ENCODE measurements at regions not wholly inside any gene's neighbourhood (a gene's known extent, or its start where the extent isn't known, plus 50 kb on each side); places are given as distances from the start of the nearest gene placed in this dataset.

GRCh38 chr5:1744393-1745122, 55.1 kb downstream of the MRPL36 start:
- no peak overlapping the region for H3K4me3 ChIP-seq (ENCODE audit: low read depth, low read length)
- in situ Hi-C loops (cut with HindIII; ENCODE audit: low sequenced_read_pairs), result no loop called here
- DNase-seq (ENCODE audit: low read depth, low spot score), result no peak
- TF ChIP-seq, protein P1, sequence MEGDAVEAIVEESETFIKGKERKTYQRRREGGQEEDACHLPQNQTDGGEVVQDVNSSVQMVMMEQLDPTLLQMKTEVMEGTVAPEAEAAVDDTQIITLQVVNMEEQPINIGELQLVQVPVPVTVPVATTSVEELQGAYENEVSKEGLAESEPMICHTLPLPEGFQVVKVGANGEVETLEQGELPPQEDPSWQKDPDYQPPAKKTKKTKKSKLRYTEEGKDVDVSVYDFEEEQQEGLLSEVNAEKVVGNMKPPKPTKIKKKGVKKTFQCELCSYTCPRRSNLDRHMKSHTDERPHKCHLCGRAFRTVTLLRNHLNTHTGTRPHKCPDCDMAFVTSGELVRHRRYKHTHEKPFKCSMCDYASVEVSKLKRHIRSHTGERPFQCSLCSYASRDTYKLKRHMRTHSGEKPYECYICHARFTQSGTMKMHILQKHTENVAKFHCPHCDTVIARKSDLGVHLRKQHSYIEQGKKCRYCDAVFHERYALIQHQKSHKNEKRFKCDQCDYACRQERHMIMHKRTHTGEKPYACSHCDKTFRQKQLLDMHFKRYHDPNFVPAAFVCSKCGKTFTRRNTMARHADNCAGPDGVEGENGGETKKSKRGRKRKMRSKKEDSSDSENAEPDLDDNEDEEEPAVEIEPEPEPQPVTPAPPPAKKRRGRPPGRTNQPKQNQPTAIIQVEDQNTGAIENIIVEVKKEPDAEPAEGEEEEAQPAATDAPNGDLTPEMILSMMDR (IDR thresholded peaks at IDR 0.05; ENCODE audit: low read depth, low read length), result no peak

- no peak for DNase-seq (ENCODE audit: low read depth, low spot score)
These were observed 55.9 kb downstream of the MRPL36 start for GRCh38 chr5:1743769-1744085.

DNA sequence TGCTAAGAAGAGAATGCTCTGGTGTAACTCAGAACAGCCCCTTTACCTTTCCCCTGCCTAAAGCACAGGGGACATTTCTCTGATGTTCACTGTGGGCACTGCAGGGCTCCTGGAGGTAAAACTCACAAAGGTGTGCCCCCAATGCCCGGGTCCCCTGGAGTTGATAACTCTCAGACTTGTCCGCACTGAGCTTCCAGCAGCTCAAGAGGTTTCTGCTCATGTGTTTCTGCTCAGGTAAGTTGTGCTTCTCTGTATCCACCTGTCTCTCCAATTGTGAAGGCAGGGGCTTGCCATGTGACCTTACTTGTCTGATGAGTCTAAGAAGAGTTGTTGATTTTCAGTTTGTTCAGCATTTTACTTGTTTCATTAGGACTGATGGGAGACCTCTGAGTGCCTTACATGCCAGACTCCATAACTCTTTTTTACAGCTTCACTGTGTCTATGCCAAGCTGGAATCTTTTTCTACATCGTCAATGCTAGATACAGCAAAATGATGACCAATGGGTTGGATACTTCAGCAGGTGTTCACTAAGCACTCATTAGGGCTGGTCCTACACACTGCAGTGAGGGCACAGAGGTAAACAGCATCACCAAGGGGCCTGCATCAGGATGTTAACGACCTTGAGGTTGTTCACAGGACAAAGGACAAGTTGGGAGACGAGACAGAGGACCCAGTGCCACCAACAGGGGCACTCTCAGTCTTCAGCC, 56.4 kb downstream of the MRPL36 start:
- DNase-seq (ENCODE audit: low read depth, low spot score), result no peak
- H3K4me3 ChIP-seq (ENCODE audit: low read depth, low read length), result no peak overlapping the region
- in situ Hi-C loops (cut with HindIII; ENCODE audit: low sequenced_read_pairs), result no loop called here
- TF ChIP-seq, protein P1 (IDR thresholded peaks at IDR 0.05; ENCODE audit: low read depth, low read length), result no peak

More at GRCh38 chr5:1743769-1744085, 55.9 kb downstream of the MRPL36 start:
- in situ Hi-C loops (cut with HindIII; ENCODE audit: low sequenced_read_pairs), result no loop called here
- TF ChIP-seq, protein P1 (IDR thresholded peaks at IDR 0.05; ENCODE audit: low read depth, low read length), result no peak
- H3K4me3 ChIP-seq (ENCODE audit: low read depth, low read length), result no peak overlapping the region

- in situ Hi-C loops (cut with HindIII; ENCODE audit: low sequenced_read_pairs), result no loop called here
- no peak overlapping the region for H3K4me3 ChIP-seq (ENCODE audit: low read depth, low read length)
- TF ChIP-seq, protein P1 (IDR thresholded peaks at IDR 0.05; ENCODE audit: low read depth, low read length), result peak; percentile 57
- peak; percentile 5 for DNase-seq (ENCODE audit: low read depth, low spot score)
These were observed 61.7 kb downstream of the MRPL36 start for GRCh38 chr5:1737790-1738405.

DNA sequence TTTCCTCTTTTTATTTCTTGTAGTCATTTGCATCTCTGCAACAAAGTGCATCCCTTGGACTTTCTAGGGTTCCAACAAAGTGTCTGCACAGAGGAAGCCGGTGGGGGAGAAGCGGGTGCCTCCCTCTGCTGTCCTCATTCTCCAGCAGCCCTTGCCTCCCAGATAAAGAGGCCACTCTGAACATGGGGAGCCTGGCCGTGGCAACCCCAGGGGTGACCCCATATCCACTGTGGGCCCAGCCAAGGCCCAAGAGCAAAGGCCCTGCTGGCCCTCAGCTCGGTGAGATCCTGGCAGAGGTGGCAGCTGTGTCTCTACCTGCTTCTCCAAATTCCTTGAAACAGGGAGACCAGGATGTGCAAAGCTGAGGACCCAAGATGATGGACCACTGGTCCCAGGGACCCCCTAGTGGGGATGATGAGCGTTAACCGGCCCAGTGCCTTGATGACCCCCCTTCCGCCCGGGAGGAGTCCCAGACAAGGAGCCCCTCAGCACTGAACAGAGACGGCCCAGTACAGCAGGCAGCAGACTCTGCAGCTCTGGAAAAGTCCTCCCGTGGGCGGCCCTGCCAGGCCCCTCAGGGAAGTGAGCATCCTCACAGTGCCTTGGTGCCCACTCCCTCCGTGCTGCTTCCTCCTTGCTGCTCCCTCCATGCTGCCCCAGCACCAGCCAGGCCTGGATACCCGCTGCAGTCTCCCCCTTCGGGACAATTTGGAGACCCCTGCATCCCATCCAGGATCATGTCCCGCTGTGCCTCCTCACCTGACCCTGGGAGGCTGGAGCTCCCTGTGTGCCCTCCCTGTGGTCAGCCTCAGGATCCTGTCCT, 62.5 kb downstream of the MRPL36 start:
- no peak overlapping the region for H3K4me3 ChIP-seq (ENCODE audit: low read depth, low read length)
- no peak for DNase-seq (ENCODE audit: low read depth, low spot score)
- TF ChIP-seq, protein P1 (IDR thresholded peaks at IDR 0.05; ENCODE audit: low read depth, low read length), result no peak
- in situ Hi-C loops (cut with HindIII; ENCODE audit: low sequenced_read_pairs), result no loop called here

- DNase-seq (ENCODE audit: low read depth, low spot score), result no peak
These were observed 63.6 kb downstream of the MRPL36 start for GRCh38 chr5:1736065-1736464.

More at GRCh38 chr5:1736065-1736464, 63.6 kb downstream of the MRPL36 start:
- TF ChIP-seq, protein P1 (IDR thresholded peaks at IDR 0.05; ENCODE audit: low read depth, low read length), result no peak
- in situ Hi-C loops (cut with HindIII; ENCODE audit: low sequenced_read_pairs), result no loop called here
- H3K4me3 ChIP-seq (ENCODE audit: low read depth, low read length), result no peak overlapping the region
